ENCODE measurements at regions not wholly inside any gene's neighbourhood (a gene's known extent, or its start where the extent isn't known, plus 50 kb on each side); places are given as distances from the start of the nearest gene placed in this dataset.

DNA sequence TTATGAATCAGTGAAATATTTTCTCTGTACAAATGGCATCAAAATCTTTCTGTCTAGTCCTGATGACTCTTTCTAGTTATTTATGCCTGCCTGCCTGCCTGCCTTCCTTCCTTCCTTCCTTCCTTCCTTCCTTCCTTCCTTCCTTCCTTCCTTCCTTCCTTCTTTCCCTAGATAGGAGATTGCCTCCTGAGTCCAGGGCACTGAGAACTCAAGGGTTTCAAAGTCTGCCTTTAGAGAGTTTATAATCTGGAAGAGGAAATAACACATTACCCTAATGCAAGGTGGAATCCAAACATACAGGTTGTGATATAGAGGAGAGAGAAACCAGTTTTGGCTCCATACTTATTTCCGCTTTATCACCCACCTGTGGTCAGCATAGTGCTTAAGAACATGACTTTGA lies 98.1 kb upstream of the SERPINE2 start:
- Histone ChIP-seq H3K9ac (ENCODE audit: low read depth, low read length, poor library complexity, severe bottlenecking) (no peak overlapping the region), H3K9me2 (replicated peaks; ENCODE audit: low read depth, low read length) (no peaks in the 10 kb centered on the region), H3K4me2 (ENCODE audit: low read depth, low read length, poor library complexity, severe bottlenecking) (no peak overlapping the region), H3K4me1 (ENCODE audit: insufficient read depth, low read length, poor library complexity, severe bottlenecking) (no peaks in the 10 kb centered on the region), H3K36me3 (ENCODE audit: insufficient read depth, low read length) (no peaks in the 10 kb centered on the region), H3K9me3 (ENCODE audit: insufficient read depth, low read depth, low read length) (no peaks in the 10 kb centered on the region), H3K79me2 (ENCODE audit: insufficient read depth, low read length) (no peaks in the 10 kb centered on the region), H2AFZ (ENCODE audit: low read length) (no peak overlapping the region), H3F3A (ENCODE audit: low read depth) (no peaks in the 10 kb centered on the region), H3K4me3 (ENCODE audit: low read length, poor library complexity, severe bottlenecking) (no peak overlapping the region), H3K27me3 (ENCODE audit: insufficient read depth, low read length, poor library complexity, severe bottlenecking) (no peaks in the 10 kb centered on the region), H4K20me1 (ENCODE audit: insufficient read depth, low read length, poor library complexity, severe bottlenecking) (no peaks in the 10 kb centered on the region)
- TF ChIP-seq, protein P1, sequence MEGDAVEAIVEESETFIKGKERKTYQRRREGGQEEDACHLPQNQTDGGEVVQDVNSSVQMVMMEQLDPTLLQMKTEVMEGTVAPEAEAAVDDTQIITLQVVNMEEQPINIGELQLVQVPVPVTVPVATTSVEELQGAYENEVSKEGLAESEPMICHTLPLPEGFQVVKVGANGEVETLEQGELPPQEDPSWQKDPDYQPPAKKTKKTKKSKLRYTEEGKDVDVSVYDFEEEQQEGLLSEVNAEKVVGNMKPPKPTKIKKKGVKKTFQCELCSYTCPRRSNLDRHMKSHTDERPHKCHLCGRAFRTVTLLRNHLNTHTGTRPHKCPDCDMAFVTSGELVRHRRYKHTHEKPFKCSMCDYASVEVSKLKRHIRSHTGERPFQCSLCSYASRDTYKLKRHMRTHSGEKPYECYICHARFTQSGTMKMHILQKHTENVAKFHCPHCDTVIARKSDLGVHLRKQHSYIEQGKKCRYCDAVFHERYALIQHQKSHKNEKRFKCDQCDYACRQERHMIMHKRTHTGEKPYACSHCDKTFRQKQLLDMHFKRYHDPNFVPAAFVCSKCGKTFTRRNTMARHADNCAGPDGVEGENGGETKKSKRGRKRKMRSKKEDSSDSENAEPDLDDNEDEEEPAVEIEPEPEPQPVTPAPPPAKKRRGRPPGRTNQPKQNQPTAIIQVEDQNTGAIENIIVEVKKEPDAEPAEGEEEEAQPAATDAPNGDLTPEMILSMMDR (conservative IDR thresholded peaks at IDR 0.05; ENCODE audit: low read length): no peak
- TF ChIP-seq EZH2phosphoT487 (IDR thresholded peaks at IDR 0.05; ENCODE audit: borderline replicate concordance): no peak

GRCh38 chr2:224136396-224136795 lies 97.3 kb upstream of the SERPINE2 start:
- no peaks in the 10 kb centered on the region for H3K36me3 ChIP-seq (ENCODE audit: insufficient read depth, low read length)
- TF ChIP-seq, protein P1 (conservative IDR thresholded peaks at IDR 0.05; ENCODE audit: low read length): no peak
- TF ChIP-seq EZH2phosphoT487 (IDR thresholded peaks at IDR 0.05; ENCODE audit: borderline replicate concordance): no peak
- no peak overlapping the region for H3K4me3 ChIP-seq (ENCODE audit: low read length, poor library complexity, severe bottlenecking)
- no peaks in the 10 kb centered on the region for H3K27me3 ChIP-seq (ENCODE audit: insufficient read depth, low read length, poor library complexity, severe bottlenecking)
- H3K9me2 ChIP-seq (replicated peaks; ENCODE audit: low read depth, low read length): no peaks in the 10 kb centered on the region
- H3K4me1 ChIP-seq (ENCODE audit: insufficient read depth, low read length, poor library complexity, severe bottlenecking): no peaks in the 10 kb centered on the region
- no peaks in the 10 kb centered on the region for H3F3A ChIP-seq (ENCODE audit: low read depth)
- no peaks in the 10 kb centered on the region for H4K20me1 ChIP-seq (ENCODE audit: insufficient read depth, low read length, poor library complexity, severe bottlenecking)
- no peak overlapping the region for H3K4me2 ChIP-seq (ENCODE audit: low read depth, low read length, poor library complexity, severe bottlenecking)
- no peaks in the 10 kb centered on the region for H3K79me2 ChIP-seq (ENCODE audit: insufficient read depth, low read length)
- H2AFZ ChIP-seq (ENCODE audit: low read length): no peak overlapping the region
- H3K9ac ChIP-seq (ENCODE audit: low read depth, low read length, poor library complexity, severe bottlenecking): no peak overlapping the region
- no peaks in the 10 kb centered on the region for H3K9me3 ChIP-seq (ENCODE audit: insufficient read depth, low read depth, low read length)

DNA sequence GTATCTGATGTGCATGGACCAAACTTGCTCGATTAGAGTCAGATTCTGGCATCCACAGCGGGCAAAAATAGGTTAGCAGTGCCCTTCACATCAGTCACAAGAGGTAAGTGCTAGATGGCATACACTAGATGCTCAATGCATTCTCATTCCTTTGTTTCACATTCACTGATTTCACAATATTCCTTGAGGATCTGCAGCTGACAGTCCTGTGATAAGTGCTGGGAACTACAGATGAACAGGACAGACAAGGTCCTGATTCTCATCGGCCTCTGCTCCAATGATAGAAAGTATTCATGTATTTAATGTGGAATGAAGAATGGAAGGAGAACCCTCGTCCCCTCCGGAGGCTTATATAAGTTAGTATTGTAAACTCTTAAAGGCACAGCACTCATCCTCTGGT lies 96.8 kb upstream of the SERPINE2 start:
- no peak for TF ChIP-seq EZH2phosphoT487 (IDR thresholded peaks at IDR 0.05; ENCODE audit: borderline replicate concordance)
- TF ChIP-seq, protein P1 (conservative IDR thresholded peaks at IDR 0.05; ENCODE audit: low read length): no peak
- Histone ChIP-seq H3K9me2 (replicated peaks; ENCODE audit: low read depth, low read length) (no peaks in the 10 kb centered on the region), H3K79me2 (ENCODE audit: insufficient read depth, low read length) (no peaks in the 10 kb centered on the region), H3K4me1 (ENCODE audit: insufficient read depth, low read length, poor library complexity, severe bottlenecking) (no peaks in the 10 kb centered on the region), H3K4me2 (ENCODE audit: low read depth, low read length, poor library complexity, severe bottlenecking) (no peak overlapping the region), H3K27me3 (ENCODE audit: insufficient read depth, low read length, poor library complexity, severe bottlenecking) (no peaks in the 10 kb centered on the region), H3K9me3 (ENCODE audit: insufficient read depth, low read depth, low read length) (no peaks in the 10 kb centered on the region), H3K4me3 (ENCODE audit: low read length, poor library complexity, severe bottlenecking) (no peak overlapping the region), H3K36me3 (ENCODE audit: insufficient read depth, low read length) (no peaks in the 10 kb centered on the region), H4K20me1 (ENCODE audit: insufficient read depth, low read length, poor library complexity, severe bottlenecking) (no peaks in the 10 kb centered on the region), H3F3A (ENCODE audit: low read depth) (no peaks in the 10 kb centered on the region), H2AFZ (ENCODE audit: low read length) (no peak overlapping the region), H3K9ac (ENCODE audit: low read depth, low read length, poor library complexity, severe bottlenecking) (no peak overlapping the region)
